IMR-90 (cell line): ENCODE measurements at regions not wholly inside any gene's neighbourhood (a gene's known extent, or its start where the extent isn't known, plus 50 kb on each side); places are given as distances from the start of the nearest gene placed in this dataset.

ENCODE experiments used
- ATAC-seq: fragments of 200-7000 bp; cut with Tn5 transposase; 2 replicates; pipeline ENCODE4 v1.9.1; 2020; ENCODE audit warnings: low read depth, mild to moderate bottlenecking, moderate library complexity
- BruUV-seq: library from RNA; stranded (reverse); fragments of 400-500 nt; replicated peaks from 2 replicates; lab custom pipeline; 2021; lab: Mats Ljungman, UMichigan
- CTCF ChIA-PET: fragments of 300-600 bp; formaldehyde crosslinking; extraction: SDS; loops from one replicate; lab custom pipeline; 2021; ENCODE audit warnings: antibody characterized with exemption; lab: Yijun Ruan, JAX
- POLR2A ChIA-PET: fragments of 300-600 bp; sonication (Branson Sonifier 250); formaldehyde crosslinking; loops from one replicate; lab custom pipeline; 2022; ENCODE audit warnings: antibody characterized with exemption; ENCODE audit not compliant: unreplicated experiment; lab: Charles Lee
- DNase-seq: peaks from one replicate; pipeline ENCODE4 v3.0.0; 2013
- H2AFZ ChIP-seq: replicated peaks from 2 replicates; pipeline ENCODE3; 2013; ENCODE audit warnings: low read length, mild to moderate bottlenecking; ENCODE audit not compliant: poor library complexity
- H2AK5ac ChIP-seq: 2 replicates; pipeline ENCODE4 v1.6.1; 2013; ENCODE audit warnings: low read depth, low read length, inconsistent platforms
- H2AK9ac ChIP-seq: replicated peaks from 2 replicates; pipeline ENCODE3; 2013; ENCODE audit warnings: mild to moderate bottlenecking, low read depth, low read length, moderate library complexity; ENCODE audit not compliant: poor library complexity
- H2BK120ac ChIP-seq: 2 replicates; pipeline ENCODE4 v1.6.1; 2013; ENCODE audit warnings: low read depth, low read length, inconsistent platforms
- H2BK15ac ChIP-seq: 3 replicates; pipeline ENCODE4 v1.6.1; 2013; ENCODE audit warnings: low read depth, low read length, inconsistent platforms
- H2BK20ac ChIP-seq: 2 replicates; pipeline ENCODE4 v1.6.1; 2013; ENCODE audit warnings: low read depth, mild to moderate bottlenecking, inconsistent platforms, low read length, moderate library complexity
- H2BK5ac ChIP-seq: 2 replicates; pipeline ENCODE4 v1.6.1; 2013; ENCODE audit warnings: mild to moderate bottlenecking, low read depth, low read length, inconsistent platforms; ENCODE audit not compliant: poor library complexity, severe bottlenecking
- H3K14ac ChIP-seq: replicated peaks from 2 replicates; pipeline ENCODE4 v1.6.1; 2013; ENCODE audit warnings: low read depth, low read length, inconsistent platforms
- H3K18ac ChIP-seq: 2 replicates; pipeline ENCODE4 v1.6.1; 2013; ENCODE audit warnings: low read depth, low read length, control low read depth
- H3K23ac ChIP-seq: 2 replicates; pipeline ENCODE4 v1.6.1; 2013; ENCODE audit warnings: low read depth, low read length, inconsistent platforms
- H3K27ac ChIP-seq: 2 replicates; pipeline ENCODE4 v1.5.1; 2013; ENCODE audit warnings: mild to moderate bottlenecking, control low read depth, low read length; ENCODE audit not compliant: insufficient read depth
- H3K27me3 ChIP-seq: 2 replicates; pipeline ENCODE4 v1.6.1; 2013; ENCODE audit warnings: low read length; ENCODE audit not compliant: control insufficient read depth, insufficient read depth
- H3K36me3 ChIP-seq: 2 replicates; pipeline ENCODE4 v1.6.1; 2013; ENCODE audit warnings: low read length, mixed read lengths; ENCODE audit not compliant: control insufficient read depth, insufficient read depth
- H3K4ac ChIP-seq: 2 replicates; pipeline ENCODE4 v1.6.1; 2013; ENCODE audit warnings: low read depth, low read length, inconsistent platforms
- H3K4me1 ChIP-seq: 2 replicates; pipeline ENCODE4 v1.6.1; 2013; ENCODE audit warnings: low read length, mixed read lengths; ENCODE audit not compliant: control insufficient read depth, insufficient read depth
- H3K4me2 ChIP-seq: 2 replicates; pipeline ENCODE4 v1.6.1; 2013; ENCODE audit warnings: low read depth, mild to moderate bottlenecking, control low read depth, low read length, moderate library complexity
- H3K4me3 ChIP-seq: 2 replicates; pipeline ENCODE4 v1.5.1; 2013; ENCODE audit warnings: low read depth, mild to moderate bottlenecking, control low read depth, low read length, moderate library complexity; ENCODE audit not compliant: insufficient read depth
- H3K56ac ChIP-seq: 2 replicates; pipeline ENCODE4 v1.6.1; 2013; ENCODE audit warnings: low read length, inconsistent platforms; ENCODE audit not compliant: insufficient read depth; ENCODE audit errors: extremely low read depth
- H3K79me1 ChIP-seq, 2 experiments: 2 replicates each; pipeline ENCODE4 v1.6.1; 2013; ENCODE audit warnings: low read length in 2 of 2, inconsistent platforms in 1 of 2, low read depth in 1 of 2
- H3K9ac ChIP-seq: 2 replicates; pipeline ENCODE4 v1.6.1; 2013; ENCODE audit warnings: low read depth, low read length, control low read depth
- H3K9me1 ChIP-seq: 2 replicates; pipeline ENCODE4 v1.6.1; 2013; ENCODE audit warnings: low read length, inconsistent platforms; ENCODE audit not compliant: insufficient read depth
- H3K9me3 ChIP-seq: 2 replicates; pipeline ENCODE4 v1.6.1; 2013; ENCODE audit warnings: low read length; ENCODE audit not compliant: control insufficient read depth, insufficient read depth
- H4K20me1 ChIP-seq: 2 replicates; pipeline ENCODE4 v1.6.1; 2013; ENCODE audit warnings: low read length, inconsistent platforms; ENCODE audit not compliant: insufficient read depth
- H4K5ac ChIP-seq: 2 replicates; pipeline ENCODE4 v1.6.1; 2013; ENCODE audit warnings: mild to moderate bottlenecking, low read depth, low read length, control low read depth
- H4K8ac ChIP-seq, 2 experiments: 2 replicates each; pipeline ENCODE4 v1.6.1; 2013; ENCODE audit warnings: low read depth in 2 of 2, low read length in 2 of 2, control low read depth in 1 of 2, inconsistent platforms in 1 of 2
- H4K91ac ChIP-seq: 2 replicates; pipeline ENCODE4 v1.6.1; 2013; ENCODE audit warnings: low read depth, low read length, inconsistent platforms; ENCODE audit not compliant: insufficient read depth
- CHD1 ChIP-seq: IDR thresholded peaks from 2 replicates; pipeline ENCODE4 v1.6.1; 2012; ENCODE audit warnings: low read depth, low read length, improper control_type of control experiment
- MXI1 ChIP-seq: IDR thresholded peaks from 2 replicates; pipeline ENCODE4 v1.6.1; 2012; ENCODE audit warnings: low read depth, mild to moderate bottlenecking, low read length, moderate library complexity, borderline replicate concordance
- POLR2A ChIP-seq: IDR thresholded peaks from 2 replicates; pipeline ENCODE4 v1.6.1; 2012; ENCODE audit warnings: mild to moderate bottlenecking, low read depth, low read length
- SMC3 ChIP-seq: fragments of 150-350 bp; IDR thresholded peaks from 2 replicates; pipeline ENCODE4 v1.6.1; 2016; ENCODE audit warnings: low read depth, mild to moderate bottlenecking, antibody characterized with exemption, low read length, moderate library complexity
- WGBS, 2 experiments: methylation state at CpG; one replicate each; pipeline versions ENCODE4 v1.1.5 to v1.1.7; 2013; ENCODE audit warnings: missing lambda C conversion rate in 2 of 2; ENCODE audit not compliant: insufficient read length in 1 of 2; ENCODE audit errors: extremely low coverage in 2 of 2; 5-methylcytosine and 5-hydroxymethylcytosine counted together
- dilution Hi-C: fragments of 300-500 bp; cut with HindIII; formaldehyde crosslinking; loops from one replicate; pipeline ENCODE4 v1.14.3; 2018; ENCODE audit warnings: low sequenced_read_pairs; ENCODE audit not compliant: unreplicated experiment
- in situ Hi-C: fragments of 300-500 bp; cut with MboI; formaldehyde crosslinking; loops from 3 replicates; pipeline ENCODE4 v1.14.3; 2019; ENCODE audit warnings: low sequenced_read_pairs, inconsistent platforms, mixed read lengths
- intact Hi-C: fragments of 100-400 bp; cut with micrococcal nuclease; formaldehyde crosslinking; loops from 2 replicates; pipeline ENCODE4 v1.10.0; 2022

DNA sequence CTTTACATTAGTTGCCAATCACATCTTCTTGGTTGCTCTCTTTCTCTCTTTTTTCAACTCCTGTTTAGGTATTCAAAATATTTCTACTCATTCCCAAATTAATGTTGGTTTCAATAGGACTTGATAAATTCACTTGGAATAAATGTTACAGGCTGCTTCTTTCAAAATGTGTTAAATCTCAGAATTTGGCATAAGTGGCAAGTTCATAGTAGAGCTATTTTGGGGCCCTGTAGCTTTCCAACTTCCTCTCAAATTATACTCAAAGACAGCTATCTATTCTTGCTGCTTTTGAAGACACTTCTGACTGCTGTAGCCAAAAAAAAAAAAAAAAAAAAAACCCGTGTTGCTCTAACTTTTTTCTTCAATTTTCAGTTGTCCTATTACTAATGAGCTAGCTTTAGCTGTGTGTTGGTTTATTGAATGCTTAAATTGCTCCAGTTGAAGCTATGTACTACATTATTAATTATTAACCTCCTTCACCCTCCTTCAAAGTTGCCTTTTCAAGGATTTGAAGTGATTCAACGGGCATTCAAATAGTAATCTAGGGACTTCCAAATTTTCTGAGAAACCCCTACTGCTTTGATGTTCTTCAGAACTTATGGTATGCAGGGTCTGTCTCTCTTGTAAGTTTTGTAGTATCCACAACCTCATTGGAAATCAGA, 554.6 kb upstream of the FLRT2 start:
- no peak overlapping the region for H2AK5ac ChIP-seq
- H3K56ac ChIP-seq = no peak overlapping the region
- H3K18ac ChIP-seq = no peak overlapping the region
- no peaks in the 10 kb centered on the region for H3K27me3 ChIP-seq
- no peak overlapping the region for H2BK120ac ChIP-seq
- intact Hi-C loops (no loop called here), dilution Hi-C loops (no loop called here), in situ Hi-C loops (no loop called here)
- H3K4me2 ChIP-seq = no peak overlapping the region
- no peak overlapping the region for H2AFZ ChIP-seq
- H2BK5ac ChIP-seq = no peak overlapping the region
- H3K9me3 ChIP-seq = no peaks in the 10 kb centered on the region
- no peak overlapping the region for H3K23ac ChIP-seq
- no peak overlapping the region for H4K8ac ChIP-seq
- H2BK20ac ChIP-seq = no peak overlapping the region
- H2BK15ac ChIP-seq = no peak overlapping the region
- no TSS peak for BruUV-seq
- H3K9ac ChIP-seq = no peak overlapping the region
- no peaks in the 10 kb centered on the region for H3K36me3 ChIP-seq
- no peaks in the 10 kb centered on the region for H4K20me1 ChIP-seq
- POLR2A ChIA-PET = no interaction called here
- CTCF ChIA-PET = no interaction called here
- H3K4me3 ChIP-seq = no peak overlapping the region
- H4K5ac ChIP-seq = no peak overlapping the region
- H3K14ac ChIP-seq = no peak overlapping the region
- WGBS, 2 experiments = no CpG with 5 or more reads among the region's 2 CpGs
- no peak for DNase-seq
- H3K9me1 ChIP-seq = no peaks in the 10 kb centered on the region
- H4K91ac ChIP-seq = no peak overlapping the region
- no peak overlapping the region for H2AK9ac ChIP-seq
- H3K27ac ChIP-seq = no peak overlapping the region
- no peak overlapping the region for H3K4ac ChIP-seq
- no peak for TF ChIP-seq POLR2A
- no peak for TF ChIP-seq CHD1
- TF ChIP-seq MXI1 = no peak
- TF ChIP-seq SMC3 = no peak
- ATAC-seq = no peak
- H3K4me1 ChIP-seq = no peaks in the 10 kb centered on the region
- H3K79me1 ChIP-seq = no peaks in the 10 kb centered on the region
